MM.1S (cell line): ENCODE measurements at regions not wholly inside any gene's neighbourhood (a gene's known extent, or its start where the extent isn't known, plus 50 kb on each side); places are given as distances from the start of the nearest gene placed in this dataset.
"Not testable (repeated sequence)": the region's sequence is repeated elsewhere in the genome, so short reads cannot be mapped to it uniquely, and the experiment has no call there.

Experiments used
- CTCF ChIP-seq: fragments of 300-600 bp; sonication (generic); IDR thresholded peaks from 2 replicates; pipeline ENCODE4 v1.5.1; 2016; ENCODE audit warnings: antibody characterized with exemption, low read length, mixed read lengths
- EZH2phosphoT487 ChIP-seq: fragments of 300-600 bp; sonication (generic); IDR thresholded peaks from 2 replicates; pipeline ENCODE4 v1.6.1; 2018; ENCODE audit warnings: antibody characterized with exemption, low read length

DNA sequence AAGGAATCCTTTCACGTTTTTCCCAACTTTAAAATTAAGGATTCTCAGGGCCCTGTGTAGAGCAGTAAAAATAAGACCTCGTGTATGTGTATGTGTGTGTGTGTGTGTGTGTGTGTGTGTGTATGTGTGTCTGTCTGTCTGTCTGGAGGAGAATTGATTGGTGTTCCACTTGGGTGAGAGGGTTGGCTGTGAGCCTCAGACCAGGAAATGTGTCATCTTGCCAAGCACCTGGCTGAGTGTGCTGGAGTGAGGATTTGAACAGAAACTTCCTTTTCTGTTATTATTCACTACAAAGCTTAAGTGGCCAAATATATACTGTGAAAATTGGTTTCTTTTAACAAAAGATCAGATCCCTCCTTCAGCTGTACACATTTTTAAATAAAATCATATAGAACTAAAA is 103.6 kb upstream of the NUDT6 start:
- TF ChIP-seq CTCF, EZH2phosphoT487: not testable (repeated sequence)
